Tibial artery (tissue), 4 donors: ENCODE measurements at regions not wholly inside any gene's neighbourhood (a gene's known extent, or its start where the extent isn't known, plus 50 kb on each side); places are given as distances from the start of the nearest gene placed in this dataset.
A peak's percentile ranks its signal among the peaks of the same experiment; 100 is the strongest.
"Not testable (repeated sequence)": the region's sequence is repeated elsewhere in the genome, so short reads cannot be mapped to it uniquely, and the experiment has no call there.

Experiments
- DNase-seq, 2 donors: peaks; one replicate each; pipeline ENCODE4 v3.0.0-alpha.2; 2019
- H3K27ac ChIP-seq, 2 donors: fragments of 200-600 bp; sonication (generic) in 1 of 2; 1 replicate in 1 of 2; 2 replicates in 1 of 2; pipeline ENCODE4 v1.5.1; 2018 to 2019; ENCODE audit warnings: mild to moderate bottlenecking in 1 of 2
- H3K27me3 ChIP-seq, 2 donors: fragments of 200-600 bp; sonication (generic) in 1 of 2; one replicate each; pipeline versions ENCODE4 v1.5.1 to v1.6.0; 2016 to 2019
- H3K36me3 ChIP-seq, 3 donors: fragments of 200-600 bp; sonication (generic) in 2 of 3; one replicate each; pipeline ENCODE4 v1.5.1; 2016 to 2019; ENCODE audit warnings: mild to moderate bottlenecking in 2 of 3
- H3K4me1 ChIP-seq, 4 donors: fragments of 200-600 bp; sonication (generic) in 2 of 4; 1 replicate in 3 of 4; 2 replicates in 1 of 4; pipeline ENCODE4 v1.5.1; 2016 to 2019
- H3K4me3 ChIP-seq, 2 donors: fragments of 200-600 bp; sonication (generic) in 1 of 2; 1 replicate in 1 of 2; 2 replicates in 1 of 2; pipeline ENCODE4 v1.5.1; 2018 to 2019; ENCODE audit warnings: mild to moderate bottlenecking in 2 of 2
- H3K9me3 ChIP-seq, 3 donors: fragments of 200-600 bp; sonication (generic) in 1 of 3; one replicate each; pipeline ENCODE4 v1.5.1; 2016 to 2019
- intact Hi-C: fragments of 100-400 bp; cut with DNase I; formaldehyde crosslinking; loops from one replicate; pipeline ENCODE4 v1.15.0; 2023; ENCODE audit warnings: low total_unique reads
- TF ChIP-seq, protein P1 (sequence below), 2 experiments: fragments of 200-600 bp in 1 of 2; fragments of 450-650 bp in 1 of 2; IDR thresholded peaks; one replicate each; pipeline ENCODE4 v1.5.1; 2017 to 2019; ENCODE audit warnings: antibody characterized with exemption in 2 of 2, mild to moderate bottlenecking in 1 of 2, moderate library complexity in 1 of 2

DNA sequence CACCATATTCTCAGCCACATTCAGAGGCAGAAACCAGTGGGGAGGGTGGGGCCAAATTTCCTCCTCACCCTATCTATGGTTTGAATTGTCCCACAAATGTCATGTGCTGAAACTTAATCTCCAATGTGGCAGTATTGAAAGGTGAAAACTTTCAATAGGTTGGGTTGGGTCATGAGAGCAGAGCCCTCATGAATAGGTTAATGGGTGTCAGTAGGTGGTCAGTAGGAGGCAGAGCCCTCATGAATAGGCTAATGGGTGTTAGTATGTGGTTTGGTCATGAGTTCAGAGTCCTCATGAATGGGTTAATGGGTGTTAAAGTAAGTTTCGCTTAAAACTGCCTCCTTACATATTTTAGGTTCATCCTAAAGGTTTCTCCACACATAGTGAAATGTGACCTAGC, 170.0 kb downstream of the FCRL5 start:
- H3K36me3 ChIP-seq = no peaks in the 10 kb centered on the region
- no peaks in the 10 kb centered on the region for H3K9me3 ChIP-seq
- no peak overlapping the region for H3K4me3 ChIP-seq
- intact Hi-C loops = no loop called here
- DNase-seq = no peak
- H3K4me1 ChIP-seq = no peaks in the 10 kb centered on the region
- TF ChIP-seq, protein P1, sequence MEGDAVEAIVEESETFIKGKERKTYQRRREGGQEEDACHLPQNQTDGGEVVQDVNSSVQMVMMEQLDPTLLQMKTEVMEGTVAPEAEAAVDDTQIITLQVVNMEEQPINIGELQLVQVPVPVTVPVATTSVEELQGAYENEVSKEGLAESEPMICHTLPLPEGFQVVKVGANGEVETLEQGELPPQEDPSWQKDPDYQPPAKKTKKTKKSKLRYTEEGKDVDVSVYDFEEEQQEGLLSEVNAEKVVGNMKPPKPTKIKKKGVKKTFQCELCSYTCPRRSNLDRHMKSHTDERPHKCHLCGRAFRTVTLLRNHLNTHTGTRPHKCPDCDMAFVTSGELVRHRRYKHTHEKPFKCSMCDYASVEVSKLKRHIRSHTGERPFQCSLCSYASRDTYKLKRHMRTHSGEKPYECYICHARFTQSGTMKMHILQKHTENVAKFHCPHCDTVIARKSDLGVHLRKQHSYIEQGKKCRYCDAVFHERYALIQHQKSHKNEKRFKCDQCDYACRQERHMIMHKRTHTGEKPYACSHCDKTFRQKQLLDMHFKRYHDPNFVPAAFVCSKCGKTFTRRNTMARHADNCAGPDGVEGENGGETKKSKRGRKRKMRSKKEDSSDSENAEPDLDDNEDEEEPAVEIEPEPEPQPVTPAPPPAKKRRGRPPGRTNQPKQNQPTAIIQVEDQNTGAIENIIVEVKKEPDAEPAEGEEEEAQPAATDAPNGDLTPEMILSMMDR (IDR thresholded peaks at IDR 0.05) = no peak
- H3K27ac ChIP-seq = no peak overlapping the region
- peaks cover 0 to 10% of the 10 kb centered on the region in 2 donors for H3K27me3 ChIP-seq

DNA sequence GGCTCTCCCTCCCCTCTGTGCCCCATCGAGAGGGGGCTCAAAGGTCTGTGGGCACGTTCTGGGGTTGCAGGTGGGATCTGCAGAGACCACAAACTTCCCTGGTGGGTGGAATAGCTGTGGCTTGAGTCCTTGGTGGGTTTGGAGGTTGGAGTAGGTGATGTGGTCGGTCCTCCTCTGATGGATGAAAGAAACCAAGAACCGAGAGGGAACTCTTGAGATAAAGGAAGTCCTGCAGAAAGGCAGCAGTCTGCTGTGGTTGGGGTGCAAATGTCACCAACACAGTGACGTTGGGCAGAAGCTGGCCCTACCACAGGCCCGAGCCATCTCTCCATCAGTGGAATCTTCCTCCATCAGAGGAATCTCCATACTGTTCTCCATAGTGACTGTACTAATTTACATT, 171.8 kb downstream of the FCRL5 start:
- intact Hi-C loops = no loop called here
- DNase-seq = no peak
- TF ChIP-seq, protein P1 (IDR thresholded peaks at IDR 0.05) = no peak
- no peak overlapping the region for H3K27ac ChIP-seq
- no peaks in the 10 kb centered on the region for H3K4me1 ChIP-seq
- no peaks in the 10 kb centered on the region for H3K9me3 ChIP-seq
- H3K27me3 ChIP-seq = peaks cover 0 to 14% of the 10 kb centered on the region in 2 donors
- H3K36me3 ChIP-seq = no peaks in the 10 kb centered on the region
- no peak overlapping the region for H3K4me3 ChIP-seq

DNA sequence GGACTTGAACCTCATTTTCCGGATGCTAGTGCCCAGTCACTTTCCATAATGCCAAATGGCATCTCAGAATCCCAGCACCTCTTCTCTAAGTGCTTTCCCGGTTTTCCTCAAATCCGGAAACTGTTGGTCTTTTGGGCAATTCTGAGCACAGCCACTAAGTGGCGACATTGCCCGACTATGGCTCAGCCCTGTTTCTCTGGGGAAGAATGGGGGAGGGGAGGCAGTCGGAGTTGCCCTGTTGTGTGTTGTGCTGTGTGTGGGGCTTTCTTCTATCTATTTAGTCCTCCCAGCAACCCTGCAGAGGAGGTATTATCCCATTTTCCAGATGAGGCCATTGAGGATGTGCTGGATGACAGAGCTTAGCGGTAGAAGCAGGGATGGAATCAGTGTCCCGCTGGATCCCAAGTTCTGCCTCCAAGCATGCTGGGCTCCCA, 175.0 kb downstream of the FCRL5 start:
- TF ChIP-seq, protein P1 (IDR thresholded peaks at IDR 0.05) = peak in 1 of 2 experiments; percentile 20

DNA sequence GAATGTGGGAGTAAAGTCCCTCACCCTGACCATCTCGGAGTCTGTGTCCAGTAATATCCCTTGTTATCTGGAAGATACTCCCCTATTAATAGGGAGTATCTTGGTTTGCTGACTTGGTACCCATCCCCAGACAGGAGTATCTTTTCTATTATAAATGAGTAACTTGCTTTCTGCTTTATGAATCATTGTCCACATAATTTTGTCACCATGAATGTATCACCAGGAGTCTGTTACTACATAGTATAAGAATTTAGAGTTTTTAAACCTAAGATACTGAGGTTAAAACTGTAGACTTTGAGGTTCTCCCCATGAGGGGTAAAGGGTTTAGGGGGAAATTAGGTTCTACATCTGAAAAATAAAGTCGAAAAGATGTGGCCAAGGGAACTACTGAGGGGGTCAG, 175.6 kb downstream of the FCRL5 start:
- H3K9me3 ChIP-seq = no peaks in the 10 kb centered on the region
- peaks cover 0 to 17% of the 10 kb centered on the region in 2 donors for H3K27me3 ChIP-seq
- no peak overlapping the region for H3K4me3 ChIP-seq
- DNase-seq = no peak
- TF ChIP-seq, protein P1 (IDR thresholded peaks at IDR 0.05) = no peak
- no peaks in the 10 kb centered on the region for H3K36me3 ChIP-seq
- no peaks in the 10 kb centered on the region for H3K4me1 ChIP-seq
- intact Hi-C loops = no loop called here
- no peak overlapping the region for H3K27ac ChIP-seq

More for the DNA sequence above, 175.0 kb downstream of the FCRL5 start:
- DNase-seq, H3K4me3 ChIP-seq, intact Hi-C loops, H3K4me1 ChIP-seq, H3K9me3 ChIP-seq, H3K27ac ChIP-seq, H3K36me3 ChIP-seq: not testable (repeated sequence)
- peaks cover 0 to 17% of the 10 kb centered on the region in 2 donors for H3K27me3 ChIP-seq

DNA sequence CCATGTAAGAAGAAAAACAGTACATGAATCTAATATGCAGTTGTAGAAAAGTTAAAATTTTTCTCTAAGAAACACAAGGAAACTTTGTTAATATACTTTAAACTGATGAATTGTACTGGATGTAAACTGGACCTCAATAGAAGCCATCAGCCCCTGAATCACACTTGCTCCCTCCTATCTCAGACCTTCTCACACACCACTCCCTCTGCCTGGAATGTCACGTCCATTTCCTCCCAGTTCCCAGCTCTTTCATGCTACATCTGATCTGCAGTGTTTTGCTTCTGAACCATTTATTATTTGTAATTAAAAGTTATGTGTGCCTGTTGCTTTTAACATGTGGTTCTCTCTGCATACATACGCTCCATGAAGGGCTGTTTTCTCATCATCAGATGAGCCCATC, 180.0 kb downstream of the FCRL5 start:
- H3K4me1 ChIP-seq, H3K27me3 ChIP-seq, H3K4me3 ChIP-seq, H3K36me3 ChIP-seq, H3K9me3 ChIP-seq, H3K27ac ChIP-seq, intact Hi-C loops, DNase-seq: not testable (repeated sequence)

DNA sequence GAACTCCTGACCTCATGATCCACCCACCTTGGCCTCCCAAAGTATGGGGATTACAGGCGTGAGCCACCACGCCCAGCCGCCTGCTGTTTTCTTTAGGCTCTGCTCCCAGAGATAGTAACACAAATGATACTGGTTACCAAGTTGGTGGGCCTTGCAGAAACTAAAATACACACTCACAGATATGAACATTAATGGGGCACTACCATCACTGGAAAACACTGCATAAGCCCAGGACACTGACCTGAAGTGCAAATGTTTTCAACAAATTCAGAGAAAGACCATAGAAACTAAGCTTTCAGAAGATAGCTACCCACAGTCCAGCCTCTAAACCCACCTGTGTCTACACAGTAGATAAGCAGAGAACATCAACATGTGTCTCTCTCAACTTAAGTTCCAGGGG, 180.5 kb downstream of the FCRL5 start:
- no peaks in the 10 kb centered on the region for H3K9me3 ChIP-seq
- TF ChIP-seq, protein P1 (IDR thresholded peaks at IDR 0.05) = no peak
- peaks cover 0 to 7% of the 10 kb centered on the region in 2 donors for H3K27me3 ChIP-seq
- no peak for DNase-seq
- intact Hi-C loops = no loop called here
- no peak overlapping the region for H3K4me3 ChIP-seq
- no peaks in the 10 kb centered on the region for H3K4me1 ChIP-seq
- no peaks in the 10 kb centered on the region for H3K36me3 ChIP-seq
- no peak overlapping the region for H3K27ac ChIP-seq
